Subcutaneous abdominal adipose tissue (tissue), 5 donors: ENCODE measurements at regions not wholly inside any gene's neighbourhood (a gene's known extent, or its start where the extent isn't known, plus 50 kb on each side); places are given as distances from the start of the nearest gene placed in this dataset.

Source experiments
- H3K27ac ChIP-seq: one replicate; pipeline ENCODE4 v1.7.0; 2013; ENCODE audit warnings: low read depth, mild to moderate bottlenecking, inconsistent platforms, low read length, moderate library complexity
- H3K27me3 ChIP-seq, 5 donors: one replicate each; pipeline ENCODE4 v1.7.0; 2013; ENCODE audit warnings: low read length in 5 of 5, inconsistent platforms in 1 of 5; ENCODE audit not compliant: control insufficient read depth in 5 of 5, insufficient read depth in 4 of 5
- H3K36me3 ChIP-seq, 5 donors: one replicate each; pipeline ENCODE4 v1.7.0; 2013; ENCODE audit warnings: low read length in 5 of 5; ENCODE audit not compliant: control insufficient read depth in 5 of 5, insufficient read depth in 5 of 5
- H3K4me1 ChIP-seq, 5 donors: one replicate each; pipeline ENCODE4 v1.7.0; 2013; ENCODE audit warnings: low read length in 5 of 5, mild to moderate bottlenecking in 3 of 5, moderate library complexity in 1 of 5; ENCODE audit not compliant: control insufficient read depth in 5 of 5, insufficient read depth in 5 of 5
- H3K4me3 ChIP-seq, 5 donors: one replicate each; pipeline ENCODE4 v1.7.0; 2013; ENCODE audit warnings: low read length in 5 of 5, low read depth in 1 of 5
- H3K9ac ChIP-seq, 5 donors: one replicate each; pipeline ENCODE4 v1.7.0; 2013; ENCODE audit warnings: low read length in 5 of 5, mild to moderate bottlenecking in 4 of 5, moderate library complexity in 3 of 5
- H3K9me3 ChIP-seq, 5 donors: one replicate each; pipeline ENCODE4 v1.7.0; 2013; ENCODE audit warnings: low read length in 5 of 5; ENCODE audit not compliant: control insufficient read depth in 5 of 5
- donor health status: healthy.
- donor health status: healthy.
- donor health status: healthy.
- donor health status: healthy.
- donor health status: healthy.

- Histone ChIP-seq H3K27me3 (no peaks in the 10 kb centered on the region), H3K4me3 (no peak overlapping the region), H3K9ac (no peak overlapping the region)
Measured at GRCh38 chr4:178255172-178255571, 812.9 kb upstream of the AGA start.

GRCh38 chr4:178258603-178259002, 816.4 kb upstream of the AGA start:
- no peaks in the 10 kb centered on the region for H3K27me3 ChIP-seq
- H3K36me3 ChIP-seq, result no peaks in the 10 kb centered on the region
- no peaks in the 10 kb centered on the region for H3K4me1 ChIP-seq
- peaks cover 0 to 3% (median 0%) of the 10 kb centered on the region in 5 donors for H3K9me3 ChIP-seq
- no peak overlapping the region for H3K9ac ChIP-seq
- H3K4me3 ChIP-seq, result no peak overlapping the region
- no peak overlapping the region for H3K27ac ChIP-seq

More at GRCh38 chr4:178255172-178255571, 812.9 kb upstream of the AGA start:
- Histone ChIP-seq H3K9me3 (no peaks in the 10 kb centered on the region), H3K27ac (no peak overlapping the region), H3K36me3 (no peaks in the 10 kb centered on the region), H3K4me1 (no peaks in the 10 kb centered on the region)

GRCh38 chr4:178259566-178259965, 817.3 kb upstream of the AGA start:
- no peak overlapping the region for H3K9ac ChIP-seq
- H3K36me3 ChIP-seq, result no peaks in the 10 kb centered on the region
- no peak overlapping the region for H3K27ac ChIP-seq
- H3K4me3 ChIP-seq, result no peak overlapping the region
- no peaks in the 10 kb centered on the region for H3K4me1 ChIP-seq
- H3K27me3 ChIP-seq, result no peaks in the 10 kb centered on the region
- H3K9me3 ChIP-seq, result peaks cover 0 to 3% (median 0%) of the 10 kb centered on the region in 5 donors

DNA sequence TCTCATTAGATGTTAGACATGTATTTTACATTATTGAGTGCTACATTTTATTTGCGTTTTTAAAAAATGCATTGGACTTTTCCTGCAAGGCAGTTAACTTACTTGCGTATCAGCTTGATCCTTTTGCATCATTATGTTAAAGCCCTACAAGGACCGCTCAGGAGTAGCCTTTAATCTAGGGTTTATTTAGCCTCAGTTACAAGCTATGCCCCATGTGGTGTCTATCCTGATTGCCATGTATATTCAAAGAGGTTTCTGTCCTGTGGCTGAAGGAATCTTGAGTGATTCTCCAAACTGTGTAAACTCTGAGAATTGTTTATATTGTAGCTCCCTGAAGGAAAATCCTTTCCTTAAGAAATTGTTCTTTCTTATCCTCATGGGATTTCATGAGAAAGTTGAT, 821.8 kb upstream of the AGA start:
- H3K27me3 ChIP-seq, result no peaks in the 10 kb centered on the region
- H3K9ac ChIP-seq, result no peak overlapping the region
- H3K9me3 ChIP-seq, result peaks cover 0 to 3% (median 0%) of the 10 kb centered on the region in 5 donors
- H3K36me3 ChIP-seq, result no peaks in the 10 kb centered on the region
- no peak overlapping the region for H3K4me3 ChIP-seq
- no peak overlapping the region for H3K27ac ChIP-seq
- no peaks in the 10 kb centered on the region for H3K4me1 ChIP-seq

- H3K4me3 ChIP-seq, result no peak overlapping the region
- no peaks in the 10 kb centered on the region for H3K27me3 ChIP-seq
- no peak overlapping the region for H3K9ac ChIP-seq
- H3K9me3 ChIP-seq, result no peaks in the 10 kb centered on the region
- no peaks in the 10 kb centered on the region for H3K4me1 ChIP-seq
- no peak overlapping the region for H3K27ac ChIP-seq
- H3K36me3 ChIP-seq, result no peaks in the 10 kb centered on the region
Measured at GRCh38 chr4:178271386-178271785, 829.1 kb upstream of the AGA start.

- no peaks in the 10 kb centered on the region for H3K36me3 ChIP-seq
- H3K4me3 ChIP-seq, result no peak overlapping the region
- no peaks in the 10 kb centered on the region for H3K27me3 ChIP-seq
- H3K9ac ChIP-seq, result no peak overlapping the region
- H3K4me1 ChIP-seq, result no peaks in the 10 kb centered on the region
- no peak overlapping the region for H3K27ac ChIP-seq
- no peaks in the 10 kb centered on the region for H3K9me3 ChIP-seq
Measured at GRCh38 chr4:178273168-178273567, 830.9 kb upstream of the AGA start.

DNA sequence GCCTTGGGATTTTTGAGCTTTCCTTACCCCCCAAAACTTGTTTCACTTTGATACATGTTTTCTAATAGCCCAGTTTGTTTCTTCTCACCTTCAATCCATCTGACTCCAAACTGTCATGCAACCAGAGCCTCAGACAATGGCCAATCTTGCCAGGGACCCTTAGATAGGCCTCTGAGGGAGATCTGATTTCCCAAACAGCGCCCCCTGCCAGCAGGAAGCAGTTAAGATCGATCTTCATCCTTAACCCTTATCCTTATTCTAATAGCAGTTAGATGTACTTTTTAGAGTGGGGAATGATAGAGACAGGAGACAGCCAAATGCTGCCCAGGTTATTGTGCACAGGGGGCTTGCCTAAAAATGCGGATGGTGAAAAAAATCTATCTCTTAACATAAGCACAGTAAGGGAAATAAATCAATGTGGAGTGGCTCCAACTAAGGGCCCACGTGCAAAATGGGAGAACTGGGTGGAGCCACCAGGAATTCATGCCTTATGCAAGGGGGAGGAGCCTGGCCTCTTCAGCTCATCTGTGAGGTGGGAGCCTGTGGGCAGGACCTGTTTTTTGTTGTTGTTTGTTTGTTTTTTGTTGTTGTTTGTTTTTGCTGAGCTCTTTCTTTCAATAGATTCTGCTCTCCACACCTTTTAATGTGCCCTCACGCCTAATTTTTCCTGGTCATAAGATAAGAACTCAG, 833.6 kb upstream of the AGA start:
- no peak overlapping the region for H3K27ac ChIP-seq
- H3K36me3 ChIP-seq, result no peaks in the 10 kb centered on the region
- no peaks in the 10 kb centered on the region for H3K4me1 ChIP-seq
- H3K27me3 ChIP-seq, result no peaks in the 10 kb centered on the region
- no peaks in the 10 kb centered on the region for H3K9me3 ChIP-seq
- no peak overlapping the region for H3K4me3 ChIP-seq
- H3K9ac ChIP-seq, result no peak overlapping the region

GRCh38 chr4:178280362-178280761, 838.1 kb upstream of the AGA start:
- Histone ChIP-seq H3K27me3 (no peaks in the 10 kb centered on the region), H3K4me1 (no peaks in the 10 kb centered on the region), H3K9me3 (no peaks in the 10 kb centered on the region), H3K27ac (no peak overlapping the region), H3K36me3 (no peaks in the 10 kb centered on the region), H3K9ac (no peak overlapping the region), H3K4me3 (no peak overlapping the region)

DNA sequence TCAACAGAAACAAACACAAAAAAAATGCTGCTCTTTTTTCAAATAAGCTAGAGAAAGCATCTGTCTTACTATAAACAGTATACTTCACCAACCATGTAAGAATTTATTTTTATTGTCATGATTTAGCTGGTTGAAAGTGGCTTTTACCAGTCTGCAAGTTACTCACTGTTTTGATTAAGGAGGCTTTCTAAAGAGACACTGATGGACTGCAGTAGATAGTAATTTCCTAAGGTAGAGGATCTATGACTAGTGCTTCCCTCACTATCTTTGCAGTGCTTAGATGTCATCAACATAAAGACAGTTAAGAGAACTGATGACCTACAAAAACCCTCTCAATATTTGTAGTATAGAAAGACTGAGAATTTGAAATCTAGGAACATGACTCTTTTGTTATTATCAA, 846.2 kb upstream of the AGA start:
- Histone ChIP-seq H3K27ac (no peak overlapping the region), H3K9ac (no peak overlapping the region), H3K36me3 (no peaks in the 10 kb centered on the region), H3K4me1 (no peaks in the 10 kb centered on the region), H3K9me3 (peaks cover 0 to 3% (median 0%) of the 10 kb centered on the region in 5 donors), H3K27me3 (no peaks in the 10 kb centered on the region), H3K4me3 (no peak overlapping the region)

DNA sequence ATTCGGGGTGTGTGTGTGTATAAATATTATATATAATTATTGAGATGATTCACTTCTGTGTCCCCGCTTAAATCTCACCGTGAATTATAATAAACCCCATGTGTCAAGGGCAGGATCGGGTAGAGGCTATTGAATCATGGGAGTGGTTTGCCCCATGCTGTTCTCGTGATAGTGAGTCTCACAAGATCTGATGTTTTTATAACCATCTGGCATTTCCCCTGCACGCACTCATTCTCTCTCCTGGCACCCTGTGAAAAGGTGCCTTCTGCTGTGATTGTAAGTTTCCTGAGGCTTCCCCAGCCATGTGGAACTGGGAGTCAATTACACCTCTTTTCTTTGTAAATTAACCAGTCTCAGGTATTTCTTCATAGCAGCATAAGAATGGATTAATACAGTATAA, 851.4 kb upstream of the AGA start:
- Histone ChIP-seq H3K9ac (no peak overlapping the region), H3K27me3 (no peaks in the 10 kb centered on the region), H3K4me1 (no peaks in the 10 kb centered on the region), H3K9me3 (peaks cover 0 to 2% (median 0%) of the 10 kb centered on the region in 5 donors), H3K4me3 (no peak overlapping the region), H3K27ac (no peak overlapping the region), H3K36me3 (no peaks in the 10 kb centered on the region)
